Heart right ventricle (tissue), 16 donors: ENCODE measurements at regions not wholly inside any gene's neighbourhood (a gene's known extent, or its start where the extent isn't known, plus 50 kb on each side); places are given as distances from the start of the nearest gene placed in this dataset.

Experiments used
- ATAC-seq, 8 donors: fragments of 200-7000 bp; cut with Tn5 transposase; one replicate each; pipeline ENCODE4 v1.9.1; 2020; ENCODE audit warnings: mild to moderate bottlenecking in 8 of 8, moderate library complexity in 8 of 8, moderate number of reproducible peaks in 1 of 8
- DNase-seq, 2 donors: peaks; one replicate each; pipeline ENCODE4 v3.0.0-alpha.2; 2020
- H3K27ac ChIP-seq, 10 donors: fragments of 200-600 bp; sonication (generic) in 2 of 10; one replicate each; pipeline versions ENCODE4 v1.5.0 to v1.8.0; 2020 to 2022; ENCODE audit warnings: mild to moderate bottlenecking in 3 of 10
- H3K27me3 ChIP-seq, 7 donors: fragments of 200-600 bp; one replicate each; pipeline ENCODE4 v1.8.0; 2021 to 2022; ENCODE audit warnings: mild to moderate bottlenecking in 2 of 7
- H3K36me3 ChIP-seq, 9 donors: fragments of 200-600 bp; sonication (generic) in 1 of 9; one replicate each; pipeline versions ENCODE4 v1.5.0 to v1.8.0; 2020 to 2022; ENCODE audit warnings: mild to moderate bottlenecking in 2 of 9
- H3K4me1 ChIP-seq, 9 donors: fragments of 200-600 bp; sonication (generic) in 1 of 9; one replicate each; pipeline versions ENCODE4 v1.5.0 to v1.8.0; 2020 to 2022; ENCODE audit warnings: mild to moderate bottlenecking in 4 of 9
- H3K4me3 ChIP-seq, 10 donors: fragments of 200-600 bp; sonication (generic) in 2 of 10; one replicate each; pipeline versions ENCODE4 v1.5.0 to v1.8.0; 2020 to 2022; ENCODE audit warnings: mild to moderate bottlenecking in 7 of 10, moderate library complexity in 2 of 10
- H3K9me3 ChIP-seq, 11 donors: fragments of 200-600 bp in 10 of 11; sonication (generic) in 2 of 11; one replicate each; pipeline versions ENCODE4 v1.5.0 to v1.8.0; 2013 to 2022; ENCODE audit warnings: mild to moderate bottlenecking in 2 of 11, control low read depth in 1 of 11, moderate library complexity in 1 of 11
- WGBS, 2 donors: extraction: QIAGEN DNeasy Blood & Tissue Kit; methylation state at CpG; one replicate each; pipeline ENCODE4 v1.1.7; 2013; ENCODE audit warnings: inconsistent platforms in 1 of 2; 5-methylcytosine and 5-hydroxymethylcytosine counted together
- intact Hi-C, 10 donors: fragments of 100-400 bp; cut with DNase I; formaldehyde crosslinking; loops; one replicate each; pipeline versions ENCODE4 v1.11.1 to v1.14.2; 2022
- TF ChIP-seq, protein P1 (sequence below), 9 donors: fragments of 200-600 bp; sonication (generic) in 2 of 9; IDR thresholded peaks; one replicate each; pipeline versions ENCODE4 v1.5.0 to v1.8.0; 2021 to 2022; ENCODE audit warnings: antibody characterized with exemption in 9 of 9, mild to moderate bottlenecking in 5 of 9, moderate library complexity in 1 of 9
- donor health status: Arrhythmogenic right ventricular cardiomyopathy.
- donor health status: ischemic (EF 13 %, LVEDD 7.1; RV severe dilation, severe dysfunction).
- donor health status: healthy with polysubstance abuse.
- donor health status: DM: no; HTN: yes; CAD: no.
- donor health status: DM: no; HTN: no; CAD: no.
- donor health status: ischemic (EF 25% LVEDD 6.9; RV normal size, moderate dysfunction).
- donor health status: ischemic (EF 25% LVEDD 5.7; RV mildly dilated, moderate dysfunction).
- donor health status: healthy.
- donor health status: DM: yes; HTN: yes; CAD: no.
- donor health status: Ischemic cardiomyopathy.
- donor health status: ischemic (EF 35%, LVEDD 5.7; RV mildly dilated, moderate dysfunction).
- donor health status: nonischemic (EF 11% LVEDD 7.7; RV severe dilation, severe dysfunction).
- donor health status: DM: yes; HTN: yes; CAD: no.
- donor health status: PGD.
- donor health status: ischemic (EF 29% LVEDD 5.4; RV normal size, mild dysfunction).
- donor health status: nonischemic (EF 23%, LVEDD 6.1; RV moderate dilation, normal function).

DNA sequence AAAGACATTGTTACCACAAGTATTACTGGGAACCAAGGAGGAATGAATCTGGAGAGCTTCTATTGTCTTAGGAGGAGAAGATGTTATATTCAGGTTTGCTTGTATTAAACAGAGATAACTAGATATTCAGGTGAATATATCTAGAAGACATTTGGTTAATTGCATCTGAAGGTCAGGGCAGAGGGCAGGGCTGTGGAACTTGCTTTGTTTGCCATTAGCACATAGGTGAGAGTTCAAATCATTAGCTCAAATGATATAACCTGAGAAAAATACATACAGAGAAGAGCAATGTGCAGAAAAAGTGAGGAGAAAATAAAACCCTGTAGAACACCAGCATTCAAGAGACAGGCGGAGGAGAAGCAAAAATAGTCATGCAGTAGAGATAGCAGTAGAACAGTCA lies 116.8 kb downstream of the DNAJB9 start:
- no peaks in the 10 kb centered on the region for H3K36me3 ChIP-seq

DNA sequence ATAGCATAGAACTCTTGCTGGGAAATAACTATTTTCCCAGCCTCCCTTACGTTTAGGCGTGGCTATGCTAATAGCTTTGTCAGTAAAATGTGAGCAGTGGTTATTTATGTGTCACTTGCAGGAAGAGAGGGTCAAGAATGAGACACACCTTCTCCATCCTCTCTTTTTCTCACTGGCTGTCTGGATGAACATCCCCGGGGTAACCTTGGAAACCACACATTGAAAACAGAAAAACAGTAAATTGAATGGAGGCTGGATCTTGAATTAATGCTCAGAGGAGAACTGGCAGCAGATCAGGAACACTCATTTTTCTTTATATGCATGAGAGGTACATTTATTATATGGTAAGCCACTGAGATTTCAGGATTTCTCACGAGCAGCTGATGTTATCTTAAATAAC lies 127.6 kb downstream of the DNAJB9 start:
- WGBS, 2 donors, result 37 to 53% methylated on average over 4 of the region's 4 CpGs
- Histone ChIP-seq H3K36me3 (no peaks in the 10 kb centered on the region), H3K9me3 (no peaks in the 10 kb centered on the region), H3K27ac (no peak overlapping the region), H3K4me3 (no peak overlapping the region), H3K27me3 (no peaks in the 10 kb centered on the region), H3K4me1 (no peaks in the 10 kb centered on the region)
- intact Hi-C loops, result no loop called here
- TF ChIP-seq, protein P1, sequence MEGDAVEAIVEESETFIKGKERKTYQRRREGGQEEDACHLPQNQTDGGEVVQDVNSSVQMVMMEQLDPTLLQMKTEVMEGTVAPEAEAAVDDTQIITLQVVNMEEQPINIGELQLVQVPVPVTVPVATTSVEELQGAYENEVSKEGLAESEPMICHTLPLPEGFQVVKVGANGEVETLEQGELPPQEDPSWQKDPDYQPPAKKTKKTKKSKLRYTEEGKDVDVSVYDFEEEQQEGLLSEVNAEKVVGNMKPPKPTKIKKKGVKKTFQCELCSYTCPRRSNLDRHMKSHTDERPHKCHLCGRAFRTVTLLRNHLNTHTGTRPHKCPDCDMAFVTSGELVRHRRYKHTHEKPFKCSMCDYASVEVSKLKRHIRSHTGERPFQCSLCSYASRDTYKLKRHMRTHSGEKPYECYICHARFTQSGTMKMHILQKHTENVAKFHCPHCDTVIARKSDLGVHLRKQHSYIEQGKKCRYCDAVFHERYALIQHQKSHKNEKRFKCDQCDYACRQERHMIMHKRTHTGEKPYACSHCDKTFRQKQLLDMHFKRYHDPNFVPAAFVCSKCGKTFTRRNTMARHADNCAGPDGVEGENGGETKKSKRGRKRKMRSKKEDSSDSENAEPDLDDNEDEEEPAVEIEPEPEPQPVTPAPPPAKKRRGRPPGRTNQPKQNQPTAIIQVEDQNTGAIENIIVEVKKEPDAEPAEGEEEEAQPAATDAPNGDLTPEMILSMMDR (IDR thresholded peaks at IDR 0.05), result no peak
- no peak for ATAC-seq
- no peak for DNase-seq

More for the DNA sequence above, 116.8 kb downstream of the DNAJB9 start:
- Histone ChIP-seq H3K4me1 (no peaks in the 10 kb centered on the region), H3K9me3 (peaks cover 0 to 23% (median 5%) of the 10 kb centered on the region in 11 donors), H3K4me3 (no peak overlapping the region), H3K27ac (no peak overlapping the region), H3K27me3 (no peaks in the 10 kb centered on the region)
- 82 to 87% methylated on average over 1 of the region's 1 CpG for WGBS, 2 donors
- intact Hi-C loops, result no loop called here
- ATAC-seq, result no peak
- DNase-seq, result no peak
- TF ChIP-seq, protein P1 (IDR thresholded peaks at IDR 0.05), result no peak

DNA sequence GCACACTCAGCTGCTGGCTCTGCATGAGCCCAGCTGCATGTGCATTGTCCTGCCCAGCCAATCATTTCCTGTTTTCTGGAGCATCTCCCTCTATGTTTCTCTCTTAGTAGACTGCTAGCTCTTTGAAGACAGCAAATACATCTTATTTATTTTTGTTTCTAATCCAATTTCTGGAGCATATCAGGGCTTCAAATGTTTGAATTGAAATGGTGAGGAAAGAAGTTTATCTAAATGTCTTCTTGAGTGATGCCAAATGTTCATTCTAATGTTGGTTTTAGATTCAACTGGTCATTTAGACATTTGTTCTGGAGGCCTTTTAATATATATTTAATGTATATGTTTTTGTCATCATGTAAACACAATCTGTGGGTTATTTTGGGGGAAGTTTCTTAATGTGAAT lies 141.9 kb downstream of the DNAJB9 start:
- DNase-seq, result no peak
- H3K27me3 ChIP-seq, result peaks cover 0 to 3% (median 0%) of the 10 kb centered on the region in 7 donors
- H3K9me3 ChIP-seq, result peaks cover 0 to 6% (median 0%) of the 10 kb centered on the region in 11 donors
- TF ChIP-seq, protein P1 (IDR thresholded peaks at IDR 0.05), result no peak
- H3K4me1 ChIP-seq, result no peaks in the 10 kb centered on the region
- H3K4me3 ChIP-seq, result no peak overlapping the region
- intact Hi-C loops, result no loop called here
- ATAC-seq, result no peak
- H3K27ac ChIP-seq, result no peak overlapping the region
- no peaks in the 10 kb centered on the region for H3K36me3 ChIP-seq

DNA sequence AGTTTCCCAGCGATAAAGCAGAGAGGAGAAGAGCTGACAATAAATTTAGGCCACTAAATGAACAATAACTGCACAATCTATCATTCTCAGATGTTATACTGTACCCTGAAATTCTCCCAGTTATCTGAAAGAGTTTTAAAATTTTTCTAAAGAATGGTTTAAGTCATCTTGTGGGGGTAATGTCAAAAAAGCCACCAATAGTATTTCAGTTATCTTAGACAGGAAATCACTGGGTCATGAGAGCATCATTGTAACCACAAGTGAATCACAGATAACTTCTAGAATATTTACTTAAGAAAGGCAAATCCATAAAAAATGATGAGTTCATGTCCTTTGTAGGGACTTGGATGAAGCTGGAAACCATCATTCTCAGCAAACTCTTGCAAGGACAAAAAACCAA lies 147.1 kb downstream of the DNAJB9 start:
- ATAC-seq (no peak), DNase-seq (no peak)
- 68 to 75% methylated on average over 1 of the region's 1 CpG for WGBS, 2 donors
- H3K27ac ChIP-seq, result no peak overlapping the region
- TF ChIP-seq, protein P1 (IDR thresholded peaks at IDR 0.05), result no peak
- H3K27me3 ChIP-seq, result peaks cover 0 to 3% (median 0%) of the 10 kb centered on the region in 7 donors
- no peaks in the 10 kb centered on the region for H3K36me3 ChIP-seq
- H3K9me3 ChIP-seq, result no peaks in the 10 kb centered on the region
- intact Hi-C loops, result no loop called here
- no peak overlapping the region for H3K4me3 ChIP-seq
- H3K4me1 ChIP-seq, result no peaks in the 10 kb centered on the region

DNA sequence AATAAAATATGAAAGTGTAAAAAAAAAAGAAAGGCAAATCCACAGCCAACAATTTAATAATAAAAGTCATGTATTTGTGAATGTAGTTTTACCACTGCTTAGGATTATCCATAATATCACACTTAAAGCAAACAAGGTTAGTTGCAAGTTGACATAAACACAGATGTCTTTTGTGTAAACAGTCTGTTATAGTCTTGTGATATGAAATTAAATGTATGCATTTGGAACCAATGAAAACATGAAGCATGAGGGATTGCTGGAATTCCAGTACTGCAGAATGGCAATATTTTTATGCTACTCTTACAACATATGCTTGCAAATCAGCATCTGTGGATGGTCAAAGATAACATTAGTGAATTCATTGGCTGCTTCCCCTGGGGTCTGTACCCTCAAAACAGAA lies 148.1 kb downstream of the DNAJB9 start:
- no peak overlapping the region for H3K27ac ChIP-seq
- no peaks in the 10 kb centered on the region for H3K9me3 ChIP-seq
- TF ChIP-seq, protein P1 (IDR thresholded peaks at IDR 0.05), result no peak
- DNase-seq (no peak), ATAC-seq (no peak)
- no peaks in the 10 kb centered on the region for H3K36me3 ChIP-seq
- intact Hi-C loops, result no loop called here
- no peak overlapping the region for H3K4me3 ChIP-seq
- H3K4me1 ChIP-seq, result no peaks in the 10 kb centered on the region
- H3K27me3 ChIP-seq, result peaks cover 0 to 3% (median 0%) of the 10 kb centered on the region in 7 donors
